SU-DHL-6 (cell line): ENCODE measurements at regions not wholly inside any gene's neighbourhood (a gene's known extent, or its start where the extent isn't known, plus 50 kb on each side); places are given as distances from the start of the nearest gene placed in this dataset.
A peak's percentile ranks its signal among the peaks of the same experiment; 100 is the strongest.

Experiments
- H2AFZ ChIP-seq: fragments of 200-600 bp; sonication (generic); 2 replicates; pipeline ENCODE4 v1.6.1; 2014; ENCODE audit warnings: low read depth, mild to moderate bottlenecking, moderate library complexity, mixed read lengths, antibody characterized with exemption, low read length; ENCODE audit not compliant: severe bottlenecking
- H3F3A ChIP-seq: fragments of 200-600 bp; shearing (Covaris generic); 2 replicates; pipeline ENCODE4 v1.6.0; 2016; ENCODE audit warnings: antibody characterized with exemption, mild to moderate bottlenecking; ENCODE audit not compliant: insufficient read depth
- H3K27ac ChIP-seq: fragments of 200-600 bp; sonication (generic); 2 replicates; pipeline ENCODE4 v1.5.1; 2016; ENCODE audit warnings: low read depth, mild to moderate bottlenecking, low read length, moderate library complexity, mixed read lengths
- H3K27me3 ChIP-seq: fragments of 200-600 bp; sonication (generic), shearing (Covaris generic); 2 replicates; pipeline ENCODE4 v1.6.0; 2014; ENCODE audit warnings: mild to moderate bottlenecking, low read length
- H3K36me3 ChIP-seq: fragments of 200-600 bp; sonication (generic); 2 replicates; pipeline ENCODE4 v1.6.1; 2014; ENCODE audit warnings: mild to moderate bottlenecking, low read length, mixed read lengths
- H3K4me2 ChIP-seq: fragments of 300-600, 200-600 bp; shearing (Covaris generic), sonication (generic); 2 replicates; pipeline ENCODE4 v1.6.0; 2014; ENCODE audit warnings: low read length, low read depth, mild to moderate bottlenecking; ENCODE audit not compliant: poor library complexity, severe bottlenecking
- H3K4me3 ChIP-seq: fragments of 200-600 bp; sonication (generic); 2 replicates; pipeline ENCODE4 v1.5.1; 2014; ENCODE audit warnings: antibody characterized with exemption, low read length, mild to moderate bottlenecking, mixed read lengths; ENCODE audit not compliant: insufficient read depth, poor library complexity, severe bottlenecking
- H3K79me2 ChIP-seq: fragments of 200-600 bp; sonication (generic); 2 replicates; pipeline ENCODE4 v1.6.1; 2014; ENCODE audit warnings: mild to moderate bottlenecking, low read length, moderate library complexity; ENCODE audit not compliant: insufficient read depth
- H3K9ac ChIP-seq: fragments of 200-600 bp; sonication (generic); 2 replicates; pipeline ENCODE4 v1.7.0; 2014; ENCODE audit warnings: mild to moderate bottlenecking, low read length
- H3K9me2 ChIP-seq: fragments of 200-600 bp; sonication (generic); replicated peaks from 2 replicates; pipeline ENCODE4 v1.6.1; 2014; ENCODE audit warnings: low read length; ENCODE audit not compliant: insufficient read depth
- H3K9me3 ChIP-seq: fragments of 200-600 bp; sonication (generic); 2 replicates; pipeline ENCODE4 v1.6.1; 2014; ENCODE audit warnings: low read length, mixed read lengths; ENCODE audit not compliant: insufficient read depth
- H4K20me1 ChIP-seq: fragments of 200-600 bp; sonication (generic); 2 replicates; pipeline ENCODE4 v1.6.1; 2014; ENCODE audit warnings: low read depth, mild to moderate bottlenecking, antibody characterized with exemption, low read length, moderate library complexity, mixed read lengths
- CTCF ChIP-seq: fragments of 200-600 bp; sonication (generic); IDR thresholded peaks from one replicate; pipeline ENCODE4 v1.5.1; 2017; ENCODE audit warnings: antibody characterized with exemption, mild to moderate bottlenecking, low read length, moderate library complexity; ENCODE audit not compliant: insufficient read depth, poor library complexity, severe bottlenecking
- EZH2phosphoT487 ChIP-seq: fragments of 200-600 bp; sonication (generic), shearing (Covaris generic); conservative IDR thresholded peaks from 2 replicates; pipeline ENCODE4 v1.6.1; 2018; ENCODE audit warnings: mild to moderate bottlenecking, antibody characterized with exemption, low read length, moderate library complexity, mixed read lengths

GRCh38 chr9:17065062-17065461 lies 69.8 kb upstream of the CNTLN start:
- Histone ChIP-seq H4K20me1 (no peaks in the 10 kb centered on the region), H3K79me2 (no peaks in the 10 kb centered on the region), H3K27me3 (no peaks in the 10 kb centered on the region), H3F3A (no peaks in the 10 kb centered on the region), H3K9me3 (no peaks in the 10 kb centered on the region), H3K4me3 (no peak overlapping the region), H3K9me2 (no peaks in the 10 kb centered on the region), H3K4me2 (no peak overlapping the region), H3K9ac (no peak overlapping the region), H3K27ac (no peak overlapping the region), H3K36me3 (no peaks in the 10 kb centered on the region), H2AFZ (no peak overlapping the region)
- TF ChIP-seq CTCF: no peak
- TF ChIP-seq EZH2phosphoT487: no peak

- Histone ChIP-seq H3K27me3 (no peaks in the 10 kb centered on the region), H3K27ac (no peak overlapping the region), H3F3A (no peaks in the 10 kb centered on the region), H3K4me3 (no peak overlapping the region), H3K79me2 (no peaks in the 10 kb centered on the region), H3K9me2 (no peaks in the 10 kb centered on the region), H3K4me2 (no peak overlapping the region), H3K9ac (no peak overlapping the region), H4K20me1 (no peaks in the 10 kb centered on the region), H3K36me3 (no peaks in the 10 kb centered on the region), H2AFZ (no peak overlapping the region), H3K9me3 (no peaks in the 10 kb centered on the region)
- TF ChIP-seq EZH2phosphoT487: no peak
- no peak for TF ChIP-seq CTCF
These were observed 70.3 kb upstream of the CNTLN start for GRCh38 chr9:17064558-17064957.

- Histone ChIP-seq H4K20me1 (no peaks in the 10 kb centered on the region), H3F3A (no peaks in the 10 kb centered on the region), H3K27ac (no peak overlapping the region), H3K9ac (no peak overlapping the region), H3K4me3 (no peak overlapping the region), H3K79me2 (no peaks in the 10 kb centered on the region), H3K9me2 (no peaks in the 10 kb centered on the region), H3K9me3 (no peaks in the 10 kb centered on the region), H2AFZ (no peak overlapping the region), H3K27me3 (no peaks in the 10 kb centered on the region), H3K4me2 (no peak overlapping the region), H3K36me3 (no peaks in the 10 kb centered on the region)
- no peak for TF ChIP-seq EZH2phosphoT487
- TF ChIP-seq CTCF: peak; percentile 84
These were observed 71.2 kb upstream of the CNTLN start for GRCh38 chr9:17063535-17064135.
